Aorta (tissue), 5 donors: ENCODE measurements at regions not wholly inside any gene's neighbourhood (a gene's known extent, or its start where the extent isn't known, plus 50 kb on each side); places are given as distances from the start of the nearest gene placed in this dataset.
A peak's percentile ranks its signal among the peaks of the same experiment; 100 is the strongest.

ENCODE experiments used
- ATAC-seq: fragments of 200-7000 bp; cut with Tn5 transposase; one replicate; pipeline ENCODE4 v1.9.1; 2022; ENCODE audit warnings: moderate library complexity; ENCODE audit not compliant: low FRiP score
- DNase-seq, 2 donors: peaks; one replicate each; pipeline ENCODE4 v3.0.0-alpha.2; 2020
- H3K27ac ChIP-seq, 2 donors: one replicate each; pipeline ENCODE4 v1.5.1; 2013; ENCODE audit warnings: low read length in 2 of 2, mild to moderate bottlenecking in 2 of 2, moderate library complexity in 2 of 2, control low read depth in 1 of 2, inconsistent platforms in 1 of 2, low read depth in 1 of 2
- H3K27me3 ChIP-seq, 2 donors: one replicate each; pipeline ENCODE4 v1.6.1; 2013; ENCODE audit warnings: control low read depth in 1 of 2, low read length in 1 of 2, mild to moderate bottlenecking in 1 of 2, moderate library complexity in 1 of 2; ENCODE audit not compliant: insufficient read depth in 2 of 2, control insufficient read depth in 1 of 2
- H3K36me3 ChIP-seq, 2 donors: one replicate each; pipeline ENCODE4 v1.6.1; 2013; ENCODE audit warnings: control low read depth in 1 of 2, low read length in 1 of 2, mild to moderate bottlenecking in 1 of 2; ENCODE audit not compliant: insufficient read depth in 2 of 2, control insufficient read depth in 1 of 2
- H3K4me1 ChIP-seq, 2 donors: one replicate each; pipeline ENCODE4 v1.6.1; 2013; ENCODE audit warnings: low read length in 2 of 2, control low read depth in 1 of 2, mild to moderate bottlenecking in 1 of 2, moderate library complexity in 1 of 2; ENCODE audit not compliant: insufficient read depth in 2 of 2, control insufficient read depth in 1 of 2
- H3K4me3 ChIP-seq, 2 donors: one replicate each; pipeline ENCODE4 v1.5.1; 2013; ENCODE audit warnings: low read length in 2 of 2, control low read depth in 1 of 2, mild to moderate bottlenecking in 1 of 2
- H3K9me3 ChIP-seq: one replicate; pipeline ENCODE4 v1.6.1; 2013; ENCODE audit warnings: mild to moderate bottlenecking, low read length; ENCODE audit not compliant: control insufficient read depth
- WGBS, 2 donors: extraction: QIAGEN DNeasy Blood & Tissue Kit; methylation state at CpG; one replicate each; pipeline ENCODE4 v1.1.7; 2013; 5-methylcytosine and 5-hydroxymethylcytosine counted together
- intact Hi-C, 2 donors: fragments of 100-400 bp; cut with DNase I; formaldehyde crosslinking; loops; one replicate each; pipeline versions ENCODE4 v1.14.2 to v1.15.0; 2022
- donor health status: healthy with polysubstance abuse.
- donor health status: Bipolar disorder and iron deficiency.
- donor health status: DM: no; HTN: no; CAD: no.
- donor health status: DM: no; HTN: no; CAD: no.
- donor health status: DM: yes; HTN: yes; CAD: no.

DNA sequence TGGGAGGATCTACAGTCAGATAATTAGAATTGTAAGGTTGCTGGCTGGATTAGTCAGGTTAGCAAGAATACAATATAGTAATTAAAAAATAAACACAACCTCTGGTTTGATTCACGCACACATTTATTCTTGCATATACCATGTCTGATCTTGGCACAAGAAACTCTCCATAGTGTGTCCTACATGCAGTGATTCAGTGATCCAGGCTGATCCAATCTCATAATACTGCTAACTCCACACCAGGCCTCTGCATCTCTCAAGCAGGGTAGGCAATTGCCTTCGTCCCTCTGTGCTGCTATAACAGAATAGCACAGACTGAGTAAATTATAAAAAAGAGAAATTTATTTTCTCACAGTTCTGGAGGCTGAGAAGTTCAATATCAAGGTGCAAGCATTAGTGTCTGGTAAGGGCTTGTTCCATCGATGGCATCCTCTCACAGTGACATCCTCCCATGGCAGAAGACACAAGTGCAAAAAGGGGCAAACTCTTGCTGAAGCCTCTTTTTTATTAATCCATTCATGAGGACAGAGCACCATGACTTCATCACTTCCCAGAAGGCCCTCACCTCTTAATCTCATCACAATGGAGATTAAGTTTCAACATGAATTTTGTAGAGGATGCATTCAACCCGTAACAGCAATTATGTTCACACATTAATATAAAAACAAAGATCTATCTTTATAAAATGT, 741.0 kb upstream of the NCAM2 start:
- no peaks in the 10 kb centered on the region for H3K4me1 ChIP-seq
- WGBS, 2 donors: 77 to 82% methylated on average over 4 of the region's 4 CpGs
- no peaks in the 10 kb centered on the region for H3K27me3 ChIP-seq
- no peak overlapping the region for H3K27ac ChIP-seq
- no peak overlapping the region for H3K4me3 ChIP-seq
- no peaks in the 10 kb centered on the region for H3K9me3 ChIP-seq
- ATAC-seq: peak; percentile 38
- DNase-seq: no peak
- intact Hi-C loops: no loop called here
- H3K36me3 ChIP-seq: no peaks in the 10 kb centered on the region

GRCh38 chr21:20258542-20258941, 739.7 kb upstream of the NCAM2 start:
- no peak overlapping the region for H3K27ac ChIP-seq
- 4 to 9% methylated on average over 2 of the region's 2 CpGs for WGBS, 2 donors
- ATAC-seq (peak; percentile 7), DNase-seq (no peak)
- no peaks in the 10 kb centered on the region for H3K27me3 ChIP-seq
- H3K36me3 ChIP-seq: no peaks in the 10 kb centered on the region
- no peak overlapping the region for H3K4me3 ChIP-seq
- H3K9me3 ChIP-seq: no peaks in the 10 kb centered on the region
- H3K4me1 ChIP-seq: no peaks in the 10 kb centered on the region
- intact Hi-C loops: no loop called here

GRCh38 chr21:20259031-20259867, 739.0 kb upstream of the NCAM2 start:
- intact Hi-C loops: no loop called here
- no peak for DNase-seq
- Histone ChIP-seq H3K4me3 (no peak overlapping the region), H3K27me3 (no peaks in the 10 kb centered on the region), H3K4me1 (no peaks in the 10 kb centered on the region), H3K27ac (no peak overlapping the region), H3K36me3 (no peaks in the 10 kb centered on the region), H3K9me3 (no peaks in the 10 kb centered on the region)
- WGBS, 2 donors: 49 to 56% methylated on average over 7 of the region's 7 CpGs
- peak; percentile 64 for ATAC-seq

- intact Hi-C loops: no loop called here
- Histone ChIP-seq H3K36me3 (no peaks in the 10 kb centered on the region), H3K4me1 (no peaks in the 10 kb centered on the region), H3K27ac (no peak overlapping the region), H3K9me3 (no peaks in the 10 kb centered on the region), H3K27me3 (no peaks in the 10 kb centered on the region), H3K4me3 (no peak overlapping the region)
- WGBS, 2 donors: 18 to 26% methylated on average over 1 of the region's 1 CpG
- ATAC-seq (no peak), DNase-seq (no peak)
Observed at GRCh38 chr21:20260124-20260523, 738.1 kb upstream of the NCAM2 start.

DNA sequence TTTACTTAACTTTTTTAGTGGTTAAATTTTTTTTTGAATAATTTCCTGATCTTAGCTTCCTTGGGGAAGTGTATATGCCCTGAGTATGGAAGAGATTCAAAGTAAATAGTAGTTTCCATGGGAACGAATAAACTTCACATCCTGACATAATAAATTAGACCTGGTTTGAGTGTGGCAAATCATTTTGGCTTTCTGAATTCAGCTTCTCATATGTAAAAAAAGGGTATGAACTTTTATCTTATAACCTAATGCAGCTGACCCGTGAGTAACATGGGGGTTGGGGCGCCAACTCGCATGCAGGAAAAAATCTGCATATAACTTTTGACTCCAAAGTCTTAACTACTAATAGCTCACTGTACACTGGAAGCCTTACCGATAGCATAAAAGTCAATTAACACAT, 736.8 kb upstream of the NCAM2 start:
- intact Hi-C loops: no loop called here
- DNase-seq (no peak), ATAC-seq (no peak)
- H3K27ac ChIP-seq: no peak overlapping the region
- 39 to 40% methylated on average over 5 of the region's 5 CpGs for WGBS, 2 donors
- H3K27me3 ChIP-seq: no peaks in the 10 kb centered on the region
- no peaks in the 10 kb centered on the region for H3K4me1 ChIP-seq
- no peaks in the 10 kb centered on the region for H3K9me3 ChIP-seq
- no peak overlapping the region for H3K4me3 ChIP-seq
- no peaks in the 10 kb centered on the region for H3K36me3 ChIP-seq

DNA sequence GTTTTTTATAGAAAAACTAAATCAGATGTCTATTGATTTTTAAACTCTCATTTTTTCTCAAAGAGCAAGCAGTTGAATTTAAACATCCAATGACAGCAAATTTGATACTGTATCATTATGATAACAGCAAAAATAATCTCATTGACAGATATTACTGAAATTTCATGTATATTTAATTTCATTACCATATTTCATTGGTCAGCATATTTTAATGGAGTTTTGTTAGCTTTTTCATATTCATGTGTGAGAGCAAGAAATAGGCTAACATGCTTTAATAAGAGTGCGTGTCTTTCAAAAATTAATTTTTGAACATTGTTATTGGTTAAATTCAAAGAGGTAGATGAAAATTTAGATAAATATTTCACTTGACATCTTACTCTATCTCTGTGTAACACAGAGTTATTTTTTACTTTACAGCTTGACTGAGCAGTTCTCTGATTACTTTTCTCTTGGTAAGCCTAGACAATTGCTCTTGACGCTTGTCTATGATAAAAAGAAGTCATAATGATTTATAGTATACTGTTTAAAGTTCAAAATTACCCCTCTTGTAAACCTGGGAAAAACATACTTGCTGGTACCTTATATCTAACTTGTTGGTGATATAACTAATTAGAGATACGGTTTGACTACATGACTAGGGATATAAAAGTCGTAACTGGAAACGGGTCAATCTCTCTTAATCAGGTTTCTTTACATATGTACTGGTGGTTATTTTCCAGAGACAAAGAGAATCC, 732.3 kb upstream of the NCAM2 start:
- Histone ChIP-seq H3K36me3 (no peaks in the 10 kb centered on the region), H3K27ac (no peak overlapping the region), H3K4me1 (no peaks in the 10 kb centered on the region), H3K4me3 (no peak overlapping the region), H3K9me3 (no peaks in the 10 kb centered on the region), H3K27me3 (no peaks in the 10 kb centered on the region)
- DNase-seq (no peak), ATAC-seq (no peak)
- intact Hi-C loops: no loop called here
- WGBS, 2 donors: 79 to 84% methylated on average over 5 of the region's 5 CpGs

DNA sequence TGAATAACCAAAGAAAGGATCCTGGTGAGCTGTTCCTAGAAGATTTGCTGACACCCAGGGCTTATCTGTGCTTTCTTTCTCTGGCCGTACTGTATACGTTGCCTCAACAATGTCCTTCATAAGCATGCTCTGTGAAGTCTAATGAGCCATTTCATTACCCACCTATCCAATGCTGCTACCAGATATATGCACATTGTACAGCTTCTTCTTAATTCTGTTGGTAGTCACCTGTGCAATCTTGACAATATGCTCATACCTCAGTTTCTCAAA, 731.8 kb upstream of the NCAM2 start:
- intact Hi-C loops: no loop called here
- WGBS, 2 donors: 86 to 97% methylated on average over 2 of the region's 2 CpGs
- no peak overlapping the region for H3K4me3 ChIP-seq
- no peaks in the 10 kb centered on the region for H3K4me1 ChIP-seq
- H3K9me3 ChIP-seq: no peaks in the 10 kb centered on the region
- no peaks in the 10 kb centered on the region for H3K36me3 ChIP-seq
- no peak overlapping the region for H3K27ac ChIP-seq
- no peaks in the 10 kb centered on the region for H3K27me3 ChIP-seq
- no peak for ATAC-seq
- no peak for DNase-seq

- Histone ChIP-seq H3K4me1 (no peaks in the 10 kb centered on the region), H3K27ac (no peak overlapping the region), H3K36me3 (no peaks in the 10 kb centered on the region), H3K27me3 (no peaks in the 10 kb centered on the region), H3K9me3 (no peaks in the 10 kb centered on the region), H3K4me3 (no peak overlapping the region)
- ATAC-seq: no peak
- DNase-seq: no peak
- WGBS, 2 donors: 84 to 88% methylated on average over 11 of the region's 11 CpGs
- intact Hi-C loops: no loop called here
Observed at GRCh38 chr21:20270365-20271055, 727.7 kb upstream of the NCAM2 start.
